T-cell (primary cell): ENCODE measurements at regions not wholly inside any gene's neighbourhood (a gene's known extent, or its start where the extent isn't known, plus 50 kb on each side); places are given as distances from the start of the nearest gene placed in this dataset.

Source experiments
- ATAC-seq, 4 experiments: fragments of 200-7000 bp in 3 of 4; fragments of 150-1000 bp in 1 of 4; cut with Tn5 transposase; replicated peaks in 1 of 4; 1 replicate in 3 of 4; 2 replicates in 1 of 4; pipeline ENCODE4 v1.10.0; 2021; ENCODE audit warnings: moderate library complexity in 3 of 4, mild to moderate bottlenecking in 2 of 4, moderate number of reproducible peaks in 1 of 4
- CTCF ChIA-PET, 2 donors: fragments of 300-600 bp; sonication (Branson Sonifier 250); formaldehyde crosslinking; loops; one replicate each; lab custom pipeline; 2022; ENCODE audit warnings: antibody characterized with exemption in 2 of 2; lab: Charles Lee
- POLR2A ChIA-PET, 2 donors: fragments of 300-600 bp; sonication (Branson Sonifier 250); formaldehyde crosslinking; loops; one replicate each; lab custom pipeline; 2022; ENCODE audit warnings: antibody characterized with exemption in 2 of 2; lab: Charles Lee
- DNase-seq, 35 experiments: peaks; one replicate each; pipeline versions ENCODE4 v3.0.0 to v3.0.0-alpha.2; 2013 to 2023
- H3K27ac ChIP-seq: one replicate; pipeline ENCODE4 v1.5.1; 2013; ENCODE audit warnings: low read length
- H3K27me3 ChIP-seq, 2 experiments: replicated peaks in 1 of 2; 1 replicate in 1 of 2; 2 replicates in 1 of 2; pipeline versions ENCODE4 v1.6.1 to v1.7.0; 2013; ENCODE audit warnings: low read length in 1 of 2, mixed read lengths in 1 of 2; ENCODE audit not compliant: control insufficient read depth in 2 of 2, insufficient read depth in 2 of 2; ENCODE audit errors: extremely low read depth in 1 of 2
- H3K36me3 ChIP-seq, 2 donors: 1 replicate in 1 of 2; 2 replicates in 1 of 2; pipeline versions ENCODE4 v1.6.1 to v1.7.0; 2013; ENCODE audit warnings: low read length in 1 of 2; ENCODE audit not compliant: control insufficient read depth in 2 of 2, insufficient read depth in 1 of 2; ENCODE audit errors: extremely low read depth in 1 of 2
- H3K4me1 ChIP-seq, 2 experiments: 1 replicate in 1 of 2; 2 replicates in 1 of 2; pipeline versions ENCODE4 v1.6.1 to v1.7.0; 2013; ENCODE audit warnings: low read length in 2 of 2, mixed read lengths in 1 of 2; ENCODE audit not compliant: insufficient read depth in 2 of 2, control insufficient read depth in 1 of 2; ENCODE audit errors: extremely low read depth in 1 of 2
- H3K4me3 ChIP-seq, 2 donors: 1 replicate in 1 of 2; 2 replicates in 1 of 2; pipeline versions ENCODE4 v1.5.1 to v1.7.0; 2013; ENCODE audit warnings: mild to moderate bottlenecking in 2 of 2, low read length in 1 of 2, moderate library complexity in 1 of 2; ENCODE audit not compliant: control insufficient read depth in 1 of 2; ENCODE audit errors: extremely low read depth in 1 of 2
- H3K9me3 ChIP-seq: 2 replicates; pipeline ENCODE4 v1.7.0; 2013
- H3K27ac Mint-ChIP-seq, 2 donors: one replicate each; pipeline ENCODE4 v1.8.0; 2020 to 2021; ENCODE audit warnings: mild to moderate bottlenecking in 2 of 2, mixed read lengths in 2 of 2
- H3K27me3 Mint-ChIP-seq, 2 donors: one replicate each; pipeline ENCODE4 v1.8.0; 2021 to 2022; ENCODE audit warnings: mixed read lengths in 2 of 2
- H3K36me3 Mint-ChIP-seq: one replicate; pipeline ENCODE4 v1.8.0; 2021; ENCODE audit warnings: mixed read lengths
- H3K4me1 Mint-ChIP-seq, 3 donors: one replicate each; pipeline ENCODE4 v1.8.0; 2020 to 2022; ENCODE audit warnings: mixed read lengths in 3 of 3, mild to moderate bottlenecking in 1 of 3
- H3K4me3 Mint-ChIP-seq, 3 donors: one replicate each; pipeline ENCODE4 v1.8.0; 2020 to 2022; ENCODE audit warnings: mild to moderate bottlenecking in 3 of 3, mixed read lengths in 3 of 3, moderate library complexity in 3 of 3
- H3K9me3 Mint-ChIP-seq, 3 donors: one replicate each; pipeline ENCODE4 v1.8.0; 2020 to 2022; ENCODE audit warnings: mixed read lengths in 3 of 3
- WGBS: methylation state at CpG from one replicate; pipeline ENCODE4 v1.1.5; 2013; ENCODE audit warnings: missing lambda C conversion rate; ENCODE audit not compliant: insufficient coverage; 5-methylcytosine and 5-hydroxymethylcytosine counted together

DNA sequence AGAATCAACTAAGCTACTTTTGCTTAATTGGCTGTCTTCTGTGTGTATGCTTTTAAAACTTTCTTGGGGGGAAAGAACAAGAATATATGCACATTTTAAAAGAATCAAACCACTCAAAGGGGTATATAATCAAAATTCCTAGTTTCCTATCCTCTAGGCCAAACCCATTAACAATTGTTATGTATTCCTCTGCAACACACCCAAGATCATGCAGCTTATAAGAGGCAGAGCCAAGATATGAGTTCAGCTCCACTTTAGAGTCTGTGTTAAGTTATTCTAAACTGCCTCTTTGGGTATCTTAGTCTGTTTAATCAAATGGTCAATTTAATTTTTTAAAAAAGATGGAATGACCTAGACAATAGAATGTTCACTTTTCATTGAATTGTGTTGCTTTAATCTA, 326.1 kb upstream of the IL12A start:
- Histone ChIP-seq H3K36me3 (no peaks in the 10 kb centered on the region), H3K27me3 (no peaks in the 10 kb centered on the region), H3K4me1 (no peaks in the 10 kb centered on the region), H3K9me3 (no peaks in the 10 kb centered on the region), H3K27ac (no peak overlapping the region), H3K4me3 (no peak overlapping the region)
- Mint-ChIP-seq H3K27me3 (peaks cover 0 to 4% of the 10 kb centered on the region in 2 donors), H3K36me3 (no peaks in the 10 kb centered on the region), H3K4me1 (no peaks in the 10 kb centered on the region), H3K27ac (no peak overlapping the region), H3K4me3 (no peak overlapping the region), H3K9me3 (peaks cover 6 to 22% (median 10%) of the 10 kb centered on the region in 3 donors)
- ChIA-PET POLR2A (interaction anchor here in 1 of 2 donors (0.8 kb wide), 1 partner anchor 773 kb away, joined by 3 read pairs; no protein-coding TSS in a partner anchor), CTCF (no interaction called here)
- ATAC-seq (no peak), DNase-seq (no peak)

GRCh38 chr3:159664006-159664405, 324.6 kb upstream of the IL12A start:
- Histone ChIP-seq H3K27me3 (no peaks in the 10 kb centered on the region), H3K9me3 (no peaks in the 10 kb centered on the region), H3K36me3 (no peaks in the 10 kb centered on the region), H3K27ac (no peak overlapping the region), H3K4me3 (no peak overlapping the region), H3K4me1 (no peaks in the 10 kb centered on the region)
- H3K4me1 Mint-ChIP-seq, result no peaks in the 10 kb centered on the region
- no peak overlapping the region for H3K27ac Mint-ChIP-seq
- peaks cover 0 to 4% of the 10 kb centered on the region in 2 donors for H3K27me3 Mint-ChIP-seq
- WGBS, result no CpG with 5 or more reads among the region's 2 CpGs
- no peak for ATAC-seq
- H3K36me3 Mint-ChIP-seq, result no peaks in the 10 kb centered on the region
- POLR2A ChIA-PET, result no interaction called here
- DNase-seq, result no peak
- H3K9me3 Mint-ChIP-seq, result peaks cover 6 to 20% (median 10%) of the 10 kb centered on the region in 3 donors
- CTCF ChIA-PET, result no interaction called here
- H3K4me3 Mint-ChIP-seq, result no peak overlapping the region

GRCh38 chr3:159664653-159665052, 324.0 kb upstream of the IL12A start:
- DNase-seq, result no peak
- ATAC-seq, result no peak
- POLR2A ChIA-PET, result no interaction called here

DNA sequence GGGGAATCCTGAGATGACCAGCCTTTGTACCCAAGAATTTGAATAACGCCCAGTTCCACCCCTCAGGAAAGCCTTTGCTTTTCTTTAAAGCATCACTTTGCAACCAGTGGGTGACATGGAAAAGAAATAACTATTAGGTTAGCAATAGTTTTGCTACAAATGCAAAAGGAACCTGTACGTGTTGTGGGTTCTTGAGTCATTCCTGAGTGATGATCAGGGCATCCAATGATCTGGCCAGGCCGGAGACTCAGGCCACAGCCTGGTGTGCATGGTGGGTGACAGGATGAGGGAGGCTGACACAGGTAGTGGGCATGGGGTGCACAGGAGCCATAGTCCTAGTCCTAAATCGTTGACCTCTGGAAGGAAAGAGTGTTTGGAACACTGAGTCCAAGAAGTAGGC, 321.4 kb upstream of the IL12A start:
- CTCF ChIA-PET, result no interaction called here
- POLR2A ChIA-PET, result no interaction called here
- Histone ChIP-seq H3K36me3 (no peaks in the 10 kb centered on the region), H3K4me1 (no peaks in the 10 kb centered on the region), H3K4me3 (no peak overlapping the region), H3K9me3 (no peaks in the 10 kb centered on the region), H3K27me3 (no peaks in the 10 kb centered on the region), H3K27ac (no peak overlapping the region)
- WGBS, result 72% methylated on average over 3 of the region's 4 CpGs
- Mint-ChIP-seq H3K9me3 (peaks cover under 1 to 12% (median 4%) of the 10 kb centered on the region in 3 donors), H3K27me3 (peaks cover 0 to 10% of the 10 kb centered on the region in 2 donors), H3K36me3 (no peaks in the 10 kb centered on the region), H3K27ac (no peak overlapping the region), H3K4me1 (no peaks in the 10 kb centered on the region), H3K4me3 (no peak overlapping the region)
- DNase-seq (no peak), ATAC-seq (no peak)

More at GRCh38 chr3:159664653-159665052, 324.0 kb upstream of the IL12A start:
- CTCF ChIA-PET, result no interaction called here
- Histone ChIP-seq H3K4me1 (no peaks in the 10 kb centered on the region), H3K27ac (no peak overlapping the region), H3K9me3 (no peaks in the 10 kb centered on the region), H3K4me3 (no peak overlapping the region), H3K36me3 (no peaks in the 10 kb centered on the region), H3K27me3 (no peaks in the 10 kb centered on the region)
- WGBS, result no CpG with 5 or more reads among the region's 1 CpG
- Mint-ChIP-seq H3K27me3 (peaks cover 0 to 4% of the 10 kb centered on the region in 2 donors), H3K36me3 (no peaks in the 10 kb centered on the region), H3K4me1 (no peaks in the 10 kb centered on the region), H3K27ac (no peak overlapping the region), H3K9me3 (peaks cover 6 to 18% (median 10%) of the 10 kb centered on the region in 3 donors), H3K4me3 (no peak overlapping the region)

DNA sequence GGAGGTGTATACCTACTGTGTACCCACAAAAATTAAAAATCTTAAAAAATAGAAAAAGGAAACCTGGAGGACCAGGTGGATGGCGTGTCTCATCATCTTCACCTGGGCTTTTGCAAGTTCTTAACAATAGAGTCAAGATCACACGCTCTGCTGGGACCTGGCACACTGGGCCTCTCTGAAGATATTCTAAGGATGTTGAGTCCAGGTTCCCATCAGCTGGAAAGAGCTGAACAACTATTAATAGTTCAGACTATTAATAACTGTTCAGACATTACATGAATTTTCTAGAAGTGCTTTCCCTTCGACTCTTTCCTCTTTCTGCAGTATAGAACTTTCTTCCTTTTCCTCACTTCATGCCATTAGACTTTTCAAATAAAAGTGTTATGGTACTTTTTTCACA, 320.2 kb upstream of the IL12A start:
- Mint-ChIP-seq H3K4me3 (no peak overlapping the region), H3K27me3 (peaks cover 0 to 10% of the 10 kb centered on the region in 2 donors), H3K4me1 (no peaks in the 10 kb centered on the region), H3K9me3 (peaks cover 0 to 3% (median 0%) of the 10 kb centered on the region in 3 donors), H3K27ac (no peak overlapping the region), H3K36me3 (no peaks in the 10 kb centered on the region)
- no peaks in the 10 kb centered on the region for H3K27me3 ChIP-seq
- H3K27ac ChIP-seq, result no peak overlapping the region
- H3K4me1 ChIP-seq, result no peaks in the 10 kb centered on the region
- ChIA-PET POLR2A (interaction anchor here in 1 of 2 donors (0.6 kb wide), 1 partner anchor 1741 kb away, joined by 4 read pairs; no protein-coding TSS in a partner anchor), CTCF (no interaction called here)
- no CpG with 5 or more reads among the region's 3 CpGs for WGBS
- no peaks in the 10 kb centered on the region for H3K36me3 ChIP-seq
- no peaks in the 10 kb centered on the region for H3K9me3 ChIP-seq
- DNase-seq (no peak), ATAC-seq (no peak)
- no peak overlapping the region for H3K4me3 ChIP-seq

DNA sequence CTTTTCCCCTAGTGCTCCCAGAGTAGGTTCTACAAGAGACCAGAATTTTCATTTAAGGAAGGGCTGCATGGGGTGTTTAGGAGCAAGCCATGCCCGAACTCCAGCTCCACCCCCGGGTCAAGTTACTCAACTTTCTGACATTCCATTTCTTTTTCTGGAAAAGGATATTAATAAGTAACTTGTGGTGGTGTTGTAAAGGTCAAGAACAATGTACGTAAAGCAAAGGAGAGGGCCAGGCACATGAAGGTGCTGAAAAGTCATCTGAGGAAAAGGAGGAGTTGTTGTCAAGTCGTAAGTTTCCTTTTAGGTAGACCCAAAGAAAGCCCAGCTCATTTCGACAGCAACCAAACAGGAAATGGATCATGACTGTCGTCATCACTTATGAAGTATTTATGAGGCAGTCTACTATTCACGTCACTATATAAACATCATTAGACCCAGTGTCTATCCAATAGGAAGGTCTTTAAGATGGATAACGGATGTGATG, 319.6 kb upstream of the IL12A start:
- ChIA-PET POLR2A (interaction anchor here in 1 of 2 donors (0.6 kb wide), 1 partner anchor 1742 kb away, joined by 4 read pairs; no protein-coding TSS in a partner anchor), CTCF (no interaction called here)
- ATAC-seq (no peak), DNase-seq (no peak)
- Mint-ChIP-seq H3K4me1 (no peaks in the 10 kb centered on the region), H3K27me3 (peaks cover 0 to 10% of the 10 kb centered on the region in 2 donors), H3K4me3 (no peak overlapping the region), H3K36me3 (no peaks in the 10 kb centered on the region), H3K9me3 (peaks cover 0 to 3% (median 0%) of the 10 kb centered on the region in 3 donors), H3K27ac (no peak overlapping the region)
- WGBS, result no CpG with 5 or more reads among the region's 8 CpGs
- Histone ChIP-seq H3K36me3 (no peaks in the 10 kb centered on the region), H3K4me1 (no peaks in the 10 kb centered on the region), H3K4me3 (no peak overlapping the region), H3K27me3 (no peaks in the 10 kb centered on the region), H3K9me3 (no peaks in the 10 kb centered on the region), H3K27ac (no peak overlapping the region)
